Iris pigment epithelial cell (primary cell): ENCODE measurements at regions not wholly inside any gene's neighbourhood (a gene's known extent, or its start where the extent isn't known, plus 50 kb on each side); places are given as distances from the start of the nearest gene placed in this dataset.
"Not testable (repeated sequence)": the region's sequence is repeated elsewhere in the genome, so short reads cannot be mapped to it uniquely, and the experiment has no call there.

Experiments
- DNase-seq: peaks from one replicate; pipeline ENCODE4 v3.0.0-alpha.2; 2011; ENCODE audit warnings: low read depth

DNA sequence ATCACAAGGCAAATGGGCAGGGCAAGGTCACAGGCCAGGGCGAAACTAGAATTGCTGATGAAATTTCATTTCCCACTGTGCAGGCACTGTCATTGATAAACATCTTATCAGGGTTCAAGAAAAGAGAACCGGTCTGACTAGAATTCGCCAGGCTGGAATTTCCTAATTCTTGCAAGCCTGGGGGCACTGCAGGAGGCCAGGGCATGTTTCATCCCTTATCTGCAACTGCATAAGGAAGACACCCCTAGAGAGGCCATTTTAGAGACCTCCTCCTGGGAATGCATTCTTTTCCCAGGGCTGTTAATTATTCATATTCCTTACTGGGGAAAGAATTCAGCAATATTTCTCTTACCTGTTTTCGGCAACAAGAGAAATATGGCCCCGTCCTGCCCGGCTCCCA is 266.2 kb upstream of the CYLC2 start:
- no peak for DNase-seq

DNA sequence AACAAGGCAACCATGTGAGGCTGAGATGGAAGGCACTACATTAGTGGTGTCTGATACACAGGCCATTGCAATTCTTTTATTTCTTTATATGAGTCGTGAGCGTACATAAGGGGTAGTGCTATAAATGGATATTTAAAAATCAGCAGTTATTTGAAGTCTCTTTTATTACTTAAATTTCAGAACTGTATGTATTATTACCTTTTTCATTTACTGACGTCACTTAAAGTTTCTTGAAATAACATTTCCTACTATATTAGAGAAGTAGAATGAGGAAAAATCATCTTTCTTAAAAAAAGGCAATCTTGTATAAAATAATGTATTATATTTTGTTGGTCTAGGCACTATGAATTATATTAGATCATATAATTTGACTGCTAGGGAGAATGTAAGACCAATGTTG is 280.9 kb upstream of the CYLC2 start:
- DNase-seq: no peak

DNA sequence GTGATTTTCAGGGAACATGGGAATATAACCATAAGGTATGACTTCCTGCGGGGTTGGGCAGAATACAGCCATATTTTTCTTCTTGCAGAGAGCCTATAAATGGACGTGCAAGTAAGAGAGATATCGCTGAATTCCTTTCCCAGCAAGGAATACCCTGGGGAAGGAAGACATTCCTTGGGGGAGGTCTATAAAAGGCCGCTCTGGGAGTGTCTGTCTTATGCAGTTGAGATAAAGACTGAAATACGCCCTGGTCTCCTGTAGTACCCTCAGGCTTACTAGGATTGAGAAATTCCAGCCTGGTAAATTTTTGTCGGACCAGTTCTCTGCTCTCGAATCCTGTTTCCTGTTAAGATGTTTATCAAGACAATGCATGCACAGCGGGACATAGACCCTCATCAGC is 282.2 kb upstream of the CYLC2 start:
- not testable (repeated sequence) for DNase-seq

DNA sequence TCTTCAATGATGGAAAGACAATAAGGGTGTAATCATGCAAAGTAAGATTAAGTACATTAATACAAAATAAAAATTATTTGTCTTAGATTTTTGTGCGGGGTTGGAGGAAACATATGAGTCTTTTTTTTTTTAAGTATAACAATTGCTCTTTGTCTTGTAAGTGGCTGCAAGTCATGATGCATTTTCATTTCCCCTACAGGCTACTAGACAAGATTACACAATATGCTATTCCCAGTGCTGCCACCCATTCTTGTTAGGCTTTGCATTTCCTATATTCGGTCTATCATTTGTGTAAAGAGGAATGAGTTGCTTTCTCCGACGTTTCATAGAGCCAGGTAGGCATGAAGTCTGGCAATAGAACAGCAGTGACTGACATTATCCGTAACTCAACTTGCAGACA is 294.2 kb upstream of the CYLC2 start:
- DNase-seq: no peak

DNA sequence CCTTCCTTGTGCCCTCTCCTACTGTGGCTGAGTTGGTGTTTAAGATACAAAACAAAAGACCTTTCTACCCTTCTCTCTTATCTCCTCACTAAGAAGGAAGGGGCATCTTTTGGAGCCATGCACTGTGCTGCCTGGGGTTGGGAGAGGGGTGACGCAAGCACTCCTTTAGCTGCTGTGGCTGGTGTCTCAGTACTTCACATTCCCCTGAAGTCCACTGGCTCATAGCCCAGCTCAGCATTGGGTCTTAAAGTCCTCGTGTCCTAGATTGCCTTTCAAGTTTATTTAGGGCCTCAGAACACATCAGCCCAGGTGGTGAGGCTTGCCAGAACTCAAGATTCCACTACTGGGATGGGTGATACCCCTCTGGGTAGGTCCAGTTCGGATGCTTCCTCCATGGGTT is 325.9 kb upstream of the CYLC2 start:
- no peak for DNase-seq

DNA sequence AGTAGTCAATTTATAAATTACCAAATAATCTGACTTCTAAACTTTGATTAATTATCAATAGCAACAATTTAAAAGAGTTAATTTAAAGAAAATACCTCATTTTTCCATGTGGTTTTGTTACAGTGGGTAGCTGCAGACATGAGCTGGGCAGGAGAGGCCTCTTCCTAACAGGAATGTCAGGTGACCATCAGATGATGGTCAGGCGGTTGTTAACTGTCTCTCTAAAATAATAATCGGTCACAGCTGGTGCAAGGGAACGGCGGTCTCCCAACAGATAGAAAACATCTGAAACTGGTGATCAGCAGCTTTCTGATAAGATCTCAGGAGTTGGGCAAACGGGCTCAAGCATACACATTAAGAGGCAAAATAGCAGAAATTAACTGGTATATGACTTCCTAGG is 342.7 kb upstream of the CYLC2 start:
- DNase-seq: no peak

DNA sequence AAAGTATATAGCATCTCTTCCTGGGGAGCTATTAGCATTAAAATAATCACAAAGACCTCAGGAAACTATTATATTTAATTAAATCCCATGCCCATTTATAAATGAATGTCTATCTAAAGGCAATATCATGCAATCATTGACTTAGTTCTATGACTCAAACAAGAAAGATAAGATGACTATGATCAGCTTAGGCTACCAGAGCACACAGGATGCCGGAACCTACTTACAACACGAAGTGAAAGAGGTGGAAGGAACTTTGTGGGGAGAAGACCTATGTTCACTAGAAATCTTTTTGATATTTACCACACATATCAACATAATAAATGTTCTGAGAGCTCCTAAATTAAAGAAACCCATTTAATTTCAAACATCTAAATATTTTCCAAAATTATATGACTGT is 344.2 kb upstream of the CYLC2 start:
- DNase-seq: no peak

DNA sequence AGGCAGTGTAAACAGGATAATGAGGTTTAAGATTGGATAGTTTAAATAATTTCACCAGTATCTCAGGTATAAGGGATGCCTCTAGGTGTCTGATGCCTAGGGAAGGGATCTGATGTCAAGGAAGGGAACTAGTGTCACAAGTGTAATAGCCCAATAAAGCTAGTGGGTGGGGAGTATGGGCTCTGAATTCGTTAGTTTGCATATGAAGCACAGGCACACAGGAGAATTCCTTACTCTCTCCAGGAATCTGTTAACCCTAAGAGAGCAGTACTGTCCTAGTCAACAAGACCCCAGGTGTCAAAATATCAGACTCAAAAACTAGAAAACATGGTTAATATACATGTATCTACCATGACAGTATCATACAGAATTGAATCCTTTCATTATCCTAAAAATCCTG is 352.5 kb upstream of the CYLC2 start:
- no peak for DNase-seq

DNA sequence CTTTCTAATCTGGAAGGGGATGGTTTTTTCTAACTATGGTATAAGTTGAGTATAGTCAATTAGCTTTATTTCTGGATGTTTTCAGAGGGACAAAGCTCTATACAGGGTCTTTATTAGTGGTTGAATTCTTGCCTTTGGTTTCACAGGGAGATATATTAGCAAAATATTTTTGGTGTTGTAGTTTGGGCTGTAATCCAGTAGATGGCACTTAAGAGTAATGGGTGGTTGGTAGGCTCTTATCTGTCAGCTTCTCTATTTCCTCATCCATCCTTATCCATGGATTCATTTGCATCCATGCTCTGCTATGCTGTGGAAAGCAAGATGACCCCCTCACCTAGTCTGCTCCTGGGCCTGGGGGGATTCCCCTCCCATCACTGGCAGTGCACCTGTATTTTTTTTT is 363.6 kb upstream of the CYLC2 start:
- DNase-seq: peak; percentile 11

DNA sequence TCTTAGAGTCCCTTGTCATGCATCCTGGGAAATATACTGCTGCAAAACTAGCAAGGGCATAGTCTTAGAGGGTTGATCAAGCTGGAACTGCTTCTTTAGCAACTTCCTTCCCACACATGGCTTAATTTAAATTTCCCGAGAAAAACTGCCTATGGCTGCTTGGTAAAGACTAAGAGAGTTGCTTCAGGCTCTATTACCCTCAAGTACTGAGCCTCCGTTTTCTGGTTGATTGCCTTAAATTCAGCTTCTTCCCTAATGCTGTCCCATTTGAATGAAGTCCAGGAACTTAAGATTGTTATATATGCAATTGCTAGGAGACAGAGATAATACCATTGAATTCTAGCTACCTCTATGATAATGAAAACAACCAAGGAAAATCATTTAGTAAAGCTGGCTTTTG is 385.7 kb upstream of the CYLC2 start:
- no peak for DNase-seq

DNA sequence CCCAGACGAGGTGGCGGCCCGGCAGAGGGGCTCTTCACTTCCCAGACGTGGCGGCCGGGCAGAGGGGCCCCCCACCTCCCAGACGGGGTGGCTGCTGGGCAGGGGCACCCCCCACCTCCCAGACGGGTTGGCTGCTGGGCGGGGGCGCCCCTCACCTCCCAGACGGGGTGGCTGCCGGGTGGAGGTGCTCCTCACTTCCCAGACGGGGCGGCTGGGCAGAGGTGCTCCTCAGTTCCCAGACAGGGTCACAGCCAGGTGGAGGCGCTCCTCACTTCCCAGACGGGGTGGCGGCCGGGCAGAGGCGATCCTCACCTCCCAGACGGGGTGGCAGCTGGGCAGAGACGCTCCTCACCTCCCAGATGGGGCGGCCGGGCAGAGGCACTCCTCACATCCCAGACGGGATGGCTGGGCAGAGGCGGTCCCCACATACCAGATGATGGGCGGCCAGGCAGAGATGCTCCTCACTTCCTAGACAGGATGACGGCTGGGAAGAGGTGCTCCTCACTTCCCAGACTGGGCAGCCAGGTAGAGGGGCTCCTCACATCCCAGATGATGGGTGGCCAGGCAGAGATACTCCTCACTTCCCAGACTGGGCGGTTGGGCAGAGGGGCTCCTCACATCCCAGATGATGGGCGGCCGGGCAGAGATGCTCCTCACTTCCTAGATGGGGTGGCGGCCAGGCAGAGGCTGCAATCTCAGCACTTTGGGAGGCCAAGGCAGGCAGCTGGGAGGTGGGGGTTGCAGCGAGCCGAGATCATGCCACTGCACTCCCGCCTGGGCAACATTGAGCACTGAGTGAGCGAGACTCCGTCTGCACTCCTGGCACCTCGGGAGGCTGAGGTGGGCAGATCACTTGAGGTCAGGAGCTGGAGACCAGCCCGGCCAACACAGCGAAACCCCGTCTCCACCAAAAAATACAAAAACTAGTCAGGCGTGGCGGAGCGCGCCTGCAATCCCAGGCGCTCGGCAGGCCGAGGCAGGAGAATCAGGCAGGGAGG is 391.6 kb upstream of the CYLC2 start:
- not testable (repeated sequence) for DNase-seq

DNA sequence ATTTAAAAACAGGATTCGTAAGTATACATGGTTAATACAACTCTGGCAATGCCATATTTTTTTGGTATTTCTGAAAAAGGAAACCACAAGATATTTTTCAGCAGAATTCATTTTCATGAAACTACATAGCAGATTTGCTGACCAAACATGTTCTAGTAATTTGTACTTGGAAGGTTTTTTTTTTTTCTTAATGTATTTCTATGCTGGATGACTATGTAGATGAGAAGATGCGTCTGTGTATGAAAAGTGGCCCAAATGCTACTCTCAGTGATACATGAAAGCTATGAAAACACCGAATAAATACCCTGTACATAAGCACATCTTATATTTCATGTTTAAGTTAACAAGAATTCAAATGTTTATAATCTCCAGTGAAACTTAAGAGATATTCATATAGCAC is 400.9 kb upstream of the CYLC2 start:
- no peak for DNase-seq

DNA sequence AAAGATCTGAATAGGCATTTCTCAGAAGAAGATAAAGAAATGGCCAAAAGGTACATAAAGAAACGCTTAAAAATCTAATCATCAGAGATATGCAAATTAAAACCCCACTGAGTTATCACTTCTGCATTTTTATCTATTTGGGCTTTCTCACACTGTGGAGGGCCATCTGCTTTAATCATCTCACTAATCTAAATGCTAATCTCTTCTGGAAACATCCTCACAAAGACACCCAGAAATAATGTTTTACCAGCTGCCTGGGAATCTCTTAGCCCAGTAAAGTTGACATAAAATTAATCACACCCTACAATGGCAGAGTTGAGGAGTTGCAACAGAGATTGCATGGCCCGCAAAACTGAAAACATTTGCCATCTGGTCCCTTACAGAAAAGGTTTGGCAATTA is 407.9 kb upstream of the CYLC2 start:
- no peak for DNase-seq

DNA sequence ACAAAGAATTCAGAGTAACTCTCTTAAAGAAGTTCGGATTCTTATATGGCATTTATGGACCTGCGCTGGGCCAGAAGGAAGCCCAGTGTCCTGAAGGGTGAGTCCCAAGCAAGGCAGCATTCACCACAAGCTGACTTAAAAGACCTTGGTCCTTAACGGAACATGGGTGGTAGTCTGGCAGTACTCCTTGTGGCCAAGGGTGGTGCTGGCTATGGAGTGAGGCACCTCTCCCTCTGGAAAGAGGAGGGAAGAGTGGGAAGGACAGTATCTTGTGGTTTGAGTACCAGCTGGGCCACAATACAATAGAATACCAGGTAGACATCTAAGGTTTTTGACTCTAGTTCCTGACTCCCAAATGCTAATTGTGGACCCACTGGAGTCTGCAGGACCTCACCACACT is 425.7 kb upstream of the CYLC2 start:
- no peak for DNase-seq

DNA sequence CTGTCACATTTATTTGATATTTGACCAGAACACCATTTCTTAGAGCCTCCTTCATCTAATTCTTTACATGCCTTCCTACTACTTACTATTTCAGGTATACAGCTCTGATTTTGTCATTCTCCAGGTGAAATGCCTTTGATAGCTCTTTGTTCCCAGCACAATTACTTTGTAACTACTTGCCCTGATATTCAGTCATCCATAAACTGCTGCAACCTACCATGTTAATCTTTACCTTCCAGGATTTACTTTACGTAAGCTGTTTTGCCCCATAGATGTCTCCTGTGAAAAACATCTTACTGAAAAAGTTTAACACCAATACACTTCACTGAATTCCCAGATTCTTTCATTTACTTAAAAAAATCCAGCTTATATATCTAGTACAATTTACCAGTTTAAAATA is 443.8 kb upstream of the CYLC2 start:
- DNase-seq: no peak

DNA sequence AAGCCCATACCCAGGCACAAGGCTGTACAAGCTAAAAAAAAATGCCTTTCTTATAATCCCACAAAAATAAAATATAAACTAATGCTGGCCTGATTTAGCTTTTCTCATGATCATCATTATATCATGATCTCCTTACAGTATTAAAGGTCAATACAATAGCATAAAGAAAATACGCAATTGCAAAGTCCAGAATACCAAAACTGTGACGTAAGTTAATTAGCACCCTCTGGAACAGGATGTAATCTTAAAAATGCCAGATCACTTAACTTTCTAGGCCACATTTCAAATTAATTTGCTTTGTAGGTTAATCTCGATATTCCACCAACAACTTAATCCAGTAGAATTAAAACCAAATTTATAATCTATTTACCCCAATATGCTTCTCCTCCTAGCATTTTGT is 444.2 kb upstream of the CYLC2 start:
- DNase-seq: no peak

DNA sequence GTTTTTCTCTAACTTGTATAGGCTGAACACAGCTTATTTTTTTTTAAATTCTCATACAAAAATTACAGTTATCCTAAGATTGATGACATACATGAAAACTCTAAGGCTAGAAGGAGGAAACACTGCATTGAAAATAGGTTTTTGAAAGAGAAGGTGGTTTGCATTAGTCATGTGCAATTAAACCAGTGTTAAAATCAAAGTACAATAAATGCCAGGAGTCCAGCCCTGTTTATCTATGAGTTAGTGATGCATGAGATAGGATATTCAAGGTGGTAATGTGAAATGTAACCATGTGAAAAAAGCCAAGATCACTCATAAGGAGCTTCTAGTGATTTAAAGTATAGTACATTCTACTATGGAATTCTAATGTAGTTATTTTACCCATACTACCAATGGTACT is 444.9 kb upstream of the CYLC2 start:
- DNase-seq: peak; percentile 1

DNA sequence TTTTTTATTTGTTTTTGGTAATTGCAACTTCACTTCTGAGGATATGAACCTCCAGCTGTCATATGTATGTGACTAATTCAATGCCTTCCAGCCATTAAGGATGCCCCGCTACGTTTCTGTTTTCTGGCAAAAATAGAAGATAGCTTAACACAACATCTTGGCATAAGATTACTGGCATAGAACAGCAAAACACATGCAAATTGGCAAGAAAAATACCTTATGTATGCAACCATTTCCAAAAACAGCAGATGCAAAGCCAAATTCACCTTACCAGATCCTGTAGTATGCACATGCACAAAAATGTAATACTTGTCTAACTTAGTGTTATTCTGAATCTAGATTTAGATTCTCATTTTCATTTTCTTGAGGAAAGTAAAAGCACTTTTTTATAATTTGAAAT is 461.1 kb upstream of the CYLC2 start:
- no peak for DNase-seq

DNA sequence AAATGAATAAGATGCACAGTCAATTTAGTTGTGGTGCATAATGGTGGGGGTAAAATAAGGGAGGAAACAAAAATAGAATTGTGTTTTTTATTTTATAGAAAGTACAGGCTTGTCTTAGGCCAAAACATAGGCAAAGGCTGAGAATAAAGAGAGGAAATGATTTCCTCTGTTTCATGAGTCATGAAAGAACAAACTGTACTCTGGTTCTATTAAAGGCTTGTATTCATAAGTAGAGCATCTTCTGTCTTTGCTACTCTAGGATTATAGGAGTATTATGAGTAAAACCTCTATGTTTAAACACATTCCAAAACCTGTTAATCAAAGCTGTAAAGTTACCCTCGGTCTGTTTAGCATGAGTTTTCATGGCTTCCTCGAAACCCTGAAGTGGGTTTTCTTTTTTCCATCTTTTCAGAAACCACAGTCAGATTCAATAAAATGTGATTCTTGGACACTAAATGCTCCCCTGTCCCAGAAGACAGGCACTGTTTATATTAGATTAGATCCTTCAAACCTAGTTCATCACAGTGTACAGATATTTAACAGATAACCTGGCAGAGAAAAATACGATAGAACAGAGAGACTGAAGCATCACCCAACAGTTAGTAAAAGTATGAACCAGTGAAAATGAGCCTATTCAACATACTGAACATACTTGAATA is 473.9 kb upstream of the CYLC2 start:
- DNase-seq: peak; percentile 47

DNA sequence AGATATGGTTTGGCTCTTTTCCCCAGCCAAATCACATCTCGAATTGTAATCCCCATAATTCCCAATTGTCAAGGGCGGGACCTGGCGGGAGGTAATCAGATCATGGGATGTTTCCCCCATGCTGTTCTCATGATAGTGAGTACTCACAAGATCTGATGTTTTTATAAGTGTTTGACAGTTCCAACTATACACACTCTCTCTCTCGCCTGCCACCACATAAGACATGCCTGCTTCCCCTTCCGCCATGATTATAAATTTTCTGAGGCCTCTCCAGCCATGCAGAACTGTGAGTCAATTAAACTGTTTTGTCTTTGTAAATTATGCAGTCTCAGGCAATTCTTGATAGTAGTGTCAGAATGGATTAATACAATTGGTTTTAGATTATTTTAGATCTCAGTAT is 475.7 kb upstream of the CYLC2 start:
- DNase-seq: no peak

DNA sequence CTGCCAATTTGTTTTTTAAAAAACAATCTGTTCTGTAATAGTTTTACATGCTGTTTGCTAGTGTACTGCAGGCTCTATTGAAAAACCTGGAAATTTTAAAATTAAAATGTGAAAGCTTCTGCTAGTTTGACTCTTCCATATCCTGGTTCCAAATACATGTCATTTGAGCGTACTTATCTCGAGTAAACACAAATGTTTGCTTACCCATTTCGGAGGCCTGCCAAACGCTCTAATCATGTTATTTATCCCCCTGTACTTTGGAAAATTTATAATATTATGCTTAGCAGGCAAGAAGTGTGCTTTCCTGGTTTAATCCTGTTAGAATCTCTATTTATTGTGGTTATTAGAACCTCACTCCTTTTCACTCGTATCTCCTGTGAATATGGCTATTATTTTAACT is 476.8 kb upstream of the CYLC2 start:
- no peak for DNase-seq

DNA sequence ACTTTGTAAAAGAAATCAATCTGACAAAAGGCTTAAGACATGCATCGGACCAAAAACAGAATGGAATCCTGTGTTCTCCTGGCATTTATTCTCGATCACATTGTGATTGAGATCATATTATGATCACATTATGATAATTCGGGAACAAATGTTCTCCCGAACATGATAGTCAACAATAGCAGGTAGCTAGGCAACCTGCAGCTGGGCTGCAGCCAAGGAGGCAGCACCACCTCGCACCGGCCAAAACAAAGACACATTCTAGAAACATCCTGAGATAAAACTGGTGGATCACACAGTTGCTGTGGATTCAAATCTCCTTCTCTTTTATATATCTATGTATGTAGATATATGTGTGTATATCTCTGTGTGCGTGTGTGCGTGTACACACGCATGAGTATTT is 480.6 kb upstream of the CYLC2 start:
- DNase-seq: no peak

DNA sequence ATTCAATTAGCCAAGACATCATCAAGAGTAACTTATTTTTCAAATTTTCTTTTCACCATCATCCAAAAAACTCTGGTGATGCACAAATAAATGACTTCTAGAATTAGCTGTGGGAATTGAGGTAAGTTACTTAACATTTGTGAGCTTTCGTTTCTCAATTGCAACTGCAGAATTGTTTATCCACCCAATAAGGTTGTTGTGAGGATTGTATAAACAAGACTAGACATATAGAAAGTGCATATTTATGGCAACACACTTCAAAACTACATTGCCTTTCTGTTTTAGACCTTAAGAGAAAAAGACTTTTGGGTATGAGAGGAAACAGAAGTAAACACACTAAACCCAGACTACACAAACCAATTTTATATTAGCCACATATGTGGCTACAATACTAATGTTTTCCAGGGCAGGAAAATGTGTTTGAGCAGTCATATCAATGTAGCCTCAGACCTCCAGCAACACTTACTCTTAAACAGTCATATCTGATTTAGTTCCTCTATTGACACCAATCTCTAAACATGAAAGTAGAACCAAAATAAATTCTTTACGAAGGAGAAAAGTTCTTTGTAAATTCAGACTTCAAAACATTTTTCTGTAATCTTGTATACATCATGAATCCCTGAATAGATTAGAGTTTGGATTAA is 488.0 kb upstream of the CYLC2 start:
- no peak for DNase-seq
